H9 (cell line): ENCODE measurements at regions not wholly inside any gene's neighbourhood (a gene's known extent, or its start where the extent isn't known, plus 50 kb on each side); places are given as distances from the start of the nearest gene placed in this dataset.

Source experiments
- DNase-seq: peaks from one replicate; pipeline ENCODE4 v3.0.0-alpha.2; 2017
- H2AFZ ChIP-seq: one replicate; pipeline ENCODE4 v1.6.1; 2013; ENCODE audit warnings: mild to moderate bottlenecking, low read length, control low read depth, moderate library complexity
- H2AK5ac ChIP-seq: 2 replicates; pipeline ENCODE4 v1.6.1; 2013; ENCODE audit warnings: low read length, control low read depth, mixed read lengths; ENCODE audit not compliant: insufficient read length
- H2BK120ac ChIP-seq: one replicate; pipeline ENCODE4 v1.6.1; 2013; ENCODE audit warnings: low read depth, mild to moderate bottlenecking, low read length, control low read depth, inconsistent platforms; ENCODE audit not compliant: poor library complexity, severe bottlenecking
- H2BK12ac ChIP-seq: 2 replicates; pipeline ENCODE4 v1.6.1; 2013; ENCODE audit warnings: low read length, control low read depth, mixed read lengths, low read depth; ENCODE audit not compliant: insufficient read length
- H2BK15ac ChIP-seq: 2 replicates; pipeline ENCODE4 v1.6.1; 2013; ENCODE audit warnings: low read depth, low read length, control low read depth
- H2BK20ac ChIP-seq: one replicate; pipeline ENCODE4 v1.6.1; 2013; ENCODE audit warnings: low read depth, mild to moderate bottlenecking, low read length, control low read depth, inconsistent platforms; ENCODE audit not compliant: poor library complexity, severe bottlenecking
- H2BK5ac ChIP-seq: 2 replicates; pipeline ENCODE4 v1.6.1; 2013; ENCODE audit warnings: low read length, control low read depth, mixed read lengths; ENCODE audit not compliant: insufficient read length
- H3K14ac ChIP-seq: 2 replicates; pipeline ENCODE4 v1.6.1; 2013; ENCODE audit warnings: low read length, control low read depth; ENCODE audit not compliant: insufficient read depth
- H3K18ac ChIP-seq: 2 replicates; pipeline ENCODE4 v1.6.1; 2013; ENCODE audit warnings: low read depth, mild to moderate bottlenecking, mixed read lengths, low read length, control low read depth; ENCODE audit not compliant: insufficient read length
- H3K23ac ChIP-seq: 2 replicates; pipeline ENCODE4 v1.6.1; 2013; ENCODE audit warnings: low read length, control low read depth, mixed read lengths, low read depth; ENCODE audit not compliant: insufficient read length
- H3K23me2 ChIP-seq: 2 replicates; pipeline ENCODE4 v1.6.1; 2013; ENCODE audit warnings: low read depth, mild to moderate bottlenecking, mixed read lengths, low read length, control low read depth; ENCODE audit not compliant: insufficient read length, poor library complexity, severe bottlenecking
- H3K27ac ChIP-seq: 2 replicates; pipeline ENCODE4 v1.5.1; 2013; ENCODE audit warnings: low read length, control low read depth, mixed read lengths, low read depth; ENCODE audit not compliant: insufficient read length
- H3K27me3 ChIP-seq: 2 replicates; pipeline ENCODE4 v1.6.1; 2013; ENCODE audit warnings: low read length, control low read depth, inconsistent platforms; ENCODE audit not compliant: insufficient read depth
- H3K4ac ChIP-seq: 2 replicates; pipeline ENCODE4 v1.6.1; 2013; ENCODE audit warnings: low read depth, mild to moderate bottlenecking, control low read depth, inconsistent platforms, low read length, moderate library complexity
- H3K4me1 ChIP-seq: 2 replicates; pipeline ENCODE4 v1.6.1; 2013; ENCODE audit warnings: low read length, control low read depth, inconsistent platforms; ENCODE audit not compliant: insufficient read depth
- H3K4me2 ChIP-seq: 2 replicates; pipeline ENCODE4 v1.6.1; 2013; ENCODE audit warnings: low read length, control low read depth, mixed read lengths; ENCODE audit not compliant: insufficient read length, insufficient read depth
- H3K56ac ChIP-seq: 2 replicates; pipeline ENCODE4 v1.6.1; 2013; ENCODE audit warnings: low read depth, mild to moderate bottlenecking, mixed read lengths, low read length, control low read depth; ENCODE audit not compliant: insufficient read length
- H3K79me1 ChIP-seq: 2 replicates; pipeline ENCODE4 v1.6.1; 2013; ENCODE audit warnings: low read depth, mild to moderate bottlenecking, moderate library complexity, low read length, control low read depth, inconsistent platforms; ENCODE audit not compliant: insufficient read depth, poor library complexity, severe bottlenecking
- H3K79me2 ChIP-seq: 2 replicates; pipeline ENCODE4 v1.6.1; 2013; ENCODE audit warnings: low read length, control low read depth, inconsistent platforms; ENCODE audit not compliant: insufficient read depth
- H3K9ac ChIP-seq: 2 replicates; pipeline ENCODE4 v1.6.1; 2013; ENCODE audit warnings: low read length, control low read depth, mixed read lengths; ENCODE audit not compliant: insufficient read length; ENCODE audit errors: extremely low read depth
- H3K9me3 ChIP-seq: one replicate; pipeline ENCODE4 v1.6.1; 2013; ENCODE audit warnings: low read depth, low read length, inconsistent platforms; ENCODE audit not compliant: control insufficient read depth
- H3T11ph ChIP-seq: one replicate; pipeline ENCODE4 v1.6.1; 2013; ENCODE audit warnings: mild to moderate bottlenecking, low read length, control low read depth, inconsistent platforms
- H4K20me1 ChIP-seq: one replicate; pipeline ENCODE4 v1.6.1; 2013; ENCODE audit not compliant: control insufficient read depth, insufficient read length, insufficient read depth
- H4K5ac ChIP-seq: 2 replicates; pipeline ENCODE4 v1.6.1; 2013; ENCODE audit warnings: low read depth, mild to moderate bottlenecking, mixed read lengths, low read length, control low read depth; ENCODE audit not compliant: insufficient read length
- H4K8ac ChIP-seq: replicated peaks from 2 replicates; pipeline ENCODE4 v1.6.1; 2013; ENCODE audit warnings: low read length, control low read depth, mixed read lengths, low read depth; ENCODE audit not compliant: insufficient read length
- H4K91ac ChIP-seq: 2 replicates; pipeline ENCODE4 v1.6.1; 2013; ENCODE audit warnings: low read depth, mild to moderate bottlenecking, moderate library complexity, mixed read lengths, low read length, control low read depth; ENCODE audit not compliant: insufficient read length
- H3K27ac Mint-ChIP-seq, 3 experiments: 2 replicates in 2 of 3; 3 replicates in 1 of 3; pipeline ENCODE4 v1.8.0; 2020 to 2021; ENCODE audit warnings: mixed read lengths in 3 of 3, mild to moderate bottlenecking in 1 of 3, moderate library complexity in 1 of 3
- H3K27me3 Mint-ChIP-seq: 2 replicates; pipeline ENCODE4 v1.8.0; 2021; ENCODE audit warnings: low read depth, mild to moderate bottlenecking, moderate library complexity, mixed read lengths
- H3K36me3 Mint-ChIP-seq, 3 experiments: 2 replicates in 2 of 3; 3 replicates in 1 of 3; pipeline ENCODE4 v1.8.0; 2020 to 2021; ENCODE audit warnings: low read depth in 3 of 3, mixed read lengths in 3 of 3; ENCODE audit not compliant: insufficient read depth in 1 of 3
- H3K4me1 Mint-ChIP-seq, 2 experiments: 2 replicates each; pipeline ENCODE4 v1.8.0; 2020; ENCODE audit warnings: mixed read lengths in 2 of 2
- H3K4me3 Mint-ChIP-seq, 2 experiments: 2 replicates in 1 of 2; 3 replicates in 1 of 2; pipeline ENCODE4 v1.8.0; 2020 to 2021; ENCODE audit warnings: mild to moderate bottlenecking in 2 of 2, mixed read lengths in 2 of 2, moderate library complexity in 1 of 2
- H3K9me3 Mint-ChIP-seq, 2 experiments: 2 replicates in 1 of 2; 3 replicates in 1 of 2; pipeline ENCODE4 v1.8.0; 2020; ENCODE audit warnings: mild to moderate bottlenecking in 2 of 2, mixed read lengths in 2 of 2, moderate library complexity in 1 of 2
- CTCF ChIP-seq: fragments of 200-600 bp; sonication (generic); conservative IDR thresholded peaks from 3 replicates; pipeline ENCODE4 v1.8.0; 2021; ENCODE audit warnings: antibody characterized with exemption, mild to moderate bottlenecking

GRCh38 chr11:112615238-112615637, 346.0 kb upstream of the NCAM1 start:
- Mint-ChIP-seq H3K4me3 (no peak overlapping the region), H3K4me1 (peaks cover 16 to 19% of the 10 kb centered on the region in 2 experiments), H3K27me3 (no peaks in the 10 kb centered on the region; the same call in 1 of the 2 replicates), H3K9me3 (no peaks in the 10 kb centered on the region), H3K27ac (no peak overlapping the region), H3K36me3 (no peaks in the 10 kb centered on the region)
- no peak for TF ChIP-seq CTCF
- Histone ChIP-seq H3K18ac (no peak overlapping the region), H2AK5ac (no peak overlapping the region), H3K4me2 (no peak overlapping the region), H4K20me1 (no peaks in the 10 kb centered on the region), H3K56ac (no peak overlapping the region), H3K79me1 (no peaks in the 10 kb centered on the region), H4K8ac (no peak overlapping the region), H3K27me3 (no peaks in the 10 kb centered on the region), H3K14ac (no peak overlapping the region), H3K79me2 (no peaks in the 10 kb centered on the region), H2BK5ac (no peak overlapping the region), H3K9me3 (no peaks in the 10 kb centered on the region), H3K4ac (no peak overlapping the region), H2BK20ac (no peak overlapping the region), H2AFZ (no peak overlapping the region), H3K23ac (no peak overlapping the region), H3K9ac (no peak overlapping the region), H4K5ac (no peak overlapping the region), H4K91ac (no peak overlapping the region), H2BK120ac (no peak overlapping the region), H2BK15ac (no peak overlapping the region), H3T11ph (no peak overlapping the region), H3K4me1 (no peaks in the 10 kb centered on the region), H3K23me2 (no peaks in the 10 kb centered on the region), H3K27ac (no peak overlapping the region), H2BK12ac (no peak overlapping the region)
- DNase-seq = no peak
